HL-60 (cell line): ENCODE measurements at regions not wholly inside any gene's neighbourhood (a gene's known extent, or its start where the extent isn't known, plus 50 kb on each side); places are given as distances from the start of the nearest gene placed in this dataset.

ENCODE experiments used
- DNase-seq, 2 experiments: peaks; one replicate each; pipeline ENCODE4 v3.0.0-alpha.2; 2010 to 2020; ENCODE audit warnings: low read depth in 1 of 2, low spot score in 1 of 2
- H3K27ac ChIP-seq: fragments of 250-450 bp; sonication (Bioruptor Pico); replicated peaks from 2 replicates; pipeline ENCODE4 v1.5.1; 2020; ENCODE audit warnings: mild to moderate bottlenecking, moderate library complexity
- H3K27me3 ChIP-seq: fragments of 250-450 bp; sonication (Bioruptor Pico); 2 replicates; pipeline ENCODE4 v1.5.1; 2021; ENCODE audit warnings: mild to moderate bottlenecking, moderate library complexity; ENCODE audit not compliant: insufficient read depth, poor library complexity, severe bottlenecking
- H3K4me3 ChIP-seq: replicated peaks from 2 replicates; pipeline ENCODE4 v1.5.1; 2011; ENCODE audit warnings: mild to moderate bottlenecking, control low read depth, low read length; ENCODE audit not compliant: insufficient read depth
- GABPA ChIP-seq: IDR thresholded peaks from 2 replicates; pipeline ENCODE4 v1.6.1; 2012; ENCODE audit warnings: low read depth
- POLR2AphosphoS5 ChIP-seq: IDR thresholded peaks from 2 replicates; pipeline ENCODE4 v1.6.1; 2012; ENCODE audit warnings: low read depth
- SPI1 ChIP-seq: IDR thresholded peaks from 2 replicates; pipeline ENCODE4 v1.6.1; 2012; ENCODE audit warnings: low read depth, mild to moderate bottlenecking, borderline replicate concordance
- TF ChIP-seq, protein P1 (sequence below): IDR thresholded peaks from one replicate; pipeline ENCODE4 v1.5.1; 2011; ENCODE audit warnings: low read length, control low read depth, inconsistent platforms; ENCODE audit not compliant: insufficient read depth
- TF ChIP-seq, protein P2 (sequence below): IDR thresholded peaks from 2 replicates; pipeline ENCODE4 v1.6.1; 2012; ENCODE audit warnings: low read depth; ENCODE audit not compliant: insufficient replicate concordance

DNA sequence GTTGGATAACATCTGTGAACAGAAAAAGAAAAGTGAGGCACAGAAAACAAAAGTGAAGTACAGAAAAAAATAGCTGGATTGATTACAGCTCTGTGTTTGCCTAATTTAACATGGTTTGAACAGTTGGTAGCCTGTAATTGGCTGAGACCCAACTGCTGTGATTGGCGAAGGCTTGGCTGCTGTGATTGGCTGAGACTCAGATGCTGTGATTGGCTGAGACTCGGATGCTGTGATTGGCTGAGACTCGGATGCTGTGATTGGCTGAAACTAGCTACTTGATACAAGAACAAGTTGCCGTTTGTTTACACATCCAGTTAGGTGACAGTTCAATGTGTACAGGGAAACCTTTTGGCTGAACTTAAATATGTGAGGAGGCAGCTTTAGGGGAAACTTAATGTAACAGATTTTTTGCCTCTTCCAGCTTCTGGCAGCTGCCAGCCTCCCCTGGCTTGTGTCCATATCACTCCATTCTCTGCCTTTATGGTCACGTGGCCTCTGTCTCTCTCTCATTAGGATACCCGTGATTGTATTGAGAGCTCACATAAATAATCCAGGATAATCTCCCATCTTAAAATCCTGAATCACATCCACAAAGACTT, 223.4 kb upstream of the FOXA2 start:
- peaks cover 3% of the 10 kb centered on the region for H3K27me3 ChIP-seq
- H3K27ac ChIP-seq = no peak overlapping the region
- DNase-seq = no peak
- no peak overlapping the region for H3K4me3 ChIP-seq
- no peak for TF ChIP-seq POLR2AphosphoS5
- TF ChIP-seq, protein P1, sequence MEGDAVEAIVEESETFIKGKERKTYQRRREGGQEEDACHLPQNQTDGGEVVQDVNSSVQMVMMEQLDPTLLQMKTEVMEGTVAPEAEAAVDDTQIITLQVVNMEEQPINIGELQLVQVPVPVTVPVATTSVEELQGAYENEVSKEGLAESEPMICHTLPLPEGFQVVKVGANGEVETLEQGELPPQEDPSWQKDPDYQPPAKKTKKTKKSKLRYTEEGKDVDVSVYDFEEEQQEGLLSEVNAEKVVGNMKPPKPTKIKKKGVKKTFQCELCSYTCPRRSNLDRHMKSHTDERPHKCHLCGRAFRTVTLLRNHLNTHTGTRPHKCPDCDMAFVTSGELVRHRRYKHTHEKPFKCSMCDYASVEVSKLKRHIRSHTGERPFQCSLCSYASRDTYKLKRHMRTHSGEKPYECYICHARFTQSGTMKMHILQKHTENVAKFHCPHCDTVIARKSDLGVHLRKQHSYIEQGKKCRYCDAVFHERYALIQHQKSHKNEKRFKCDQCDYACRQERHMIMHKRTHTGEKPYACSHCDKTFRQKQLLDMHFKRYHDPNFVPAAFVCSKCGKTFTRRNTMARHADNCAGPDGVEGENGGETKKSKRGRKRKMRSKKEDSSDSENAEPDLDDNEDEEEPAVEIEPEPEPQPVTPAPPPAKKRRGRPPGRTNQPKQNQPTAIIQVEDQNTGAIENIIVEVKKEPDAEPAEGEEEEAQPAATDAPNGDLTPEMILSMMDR = no peak
- TF ChIP-seq SPI1 = no peak
- TF ChIP-seq, protein P2, sequence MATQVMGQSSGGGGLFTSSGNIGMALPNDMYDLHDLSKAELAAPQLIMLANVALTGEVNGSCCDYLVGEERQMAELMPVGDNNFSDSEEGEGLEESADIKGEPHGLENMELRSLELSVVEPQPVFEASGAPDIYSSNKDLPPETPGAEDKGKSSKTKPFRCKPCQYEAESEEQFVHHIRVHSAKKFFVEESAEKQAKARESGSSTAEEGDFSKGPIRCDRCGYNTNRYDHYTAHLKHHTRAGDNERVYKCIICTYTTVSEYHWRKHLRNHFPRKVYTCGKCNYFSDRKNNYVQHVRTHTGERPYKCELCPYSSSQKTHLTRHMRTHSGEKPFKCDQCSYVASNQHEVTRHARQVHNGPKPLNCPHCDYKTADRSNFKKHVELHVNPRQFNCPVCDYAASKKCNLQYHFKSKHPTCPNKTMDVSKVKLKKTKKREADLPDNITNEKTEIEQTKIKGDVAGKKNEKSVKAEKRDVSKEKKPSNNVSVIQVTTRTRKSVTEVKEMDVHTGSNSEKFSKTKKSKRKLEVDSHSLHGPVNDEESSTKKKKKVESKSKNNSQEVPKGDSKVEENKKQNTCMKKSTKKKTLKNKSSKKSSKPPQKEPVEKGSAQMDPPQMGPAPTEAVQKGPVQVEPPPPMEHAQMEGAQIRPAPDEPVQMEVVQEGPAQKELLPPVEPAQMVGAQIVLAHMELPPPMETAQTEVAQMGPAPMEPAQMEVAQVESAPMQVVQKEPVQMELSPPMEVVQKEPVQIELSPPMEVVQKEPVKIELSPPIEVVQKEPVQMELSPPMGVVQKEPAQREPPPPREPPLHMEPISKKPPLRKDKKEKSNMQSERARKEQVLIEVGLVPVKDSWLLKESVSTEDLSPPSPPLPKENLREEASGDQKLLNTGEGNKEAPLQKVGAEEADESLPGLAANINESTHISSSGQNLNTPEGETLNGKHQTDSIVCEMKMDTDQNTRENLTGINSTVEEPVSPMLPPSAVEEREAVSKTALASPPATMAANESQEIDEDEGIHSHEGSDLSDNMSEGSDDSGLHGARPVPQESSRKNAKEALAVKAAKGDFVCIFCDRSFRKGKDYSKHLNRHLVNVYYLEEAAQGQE = no peak
- no peak for TF ChIP-seq GABPA

DNA sequence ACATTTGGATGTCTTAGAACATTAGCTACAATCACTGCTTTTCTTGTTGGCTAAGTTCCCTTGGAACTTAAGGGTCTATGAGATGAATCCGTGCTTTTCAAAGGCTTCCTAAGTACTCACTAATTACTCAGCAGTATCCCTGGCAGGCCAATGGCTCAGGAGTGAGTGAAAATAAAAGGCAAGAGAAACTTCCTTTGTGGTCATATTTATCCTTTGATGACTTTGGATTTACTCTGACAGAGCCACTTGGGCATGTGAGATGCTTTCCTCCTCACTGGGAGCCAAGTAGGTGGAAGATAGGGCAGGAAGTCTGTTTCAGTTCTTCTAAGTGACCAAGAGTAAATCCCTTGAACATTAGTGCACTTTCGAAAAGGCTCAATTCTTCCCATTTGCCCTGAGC, 224.3 kb upstream of the FOXA2 start:
- H3K27ac ChIP-seq = no peak overlapping the region
- TF ChIP-seq SPI1 (no peak), GABPA (no peak), POLR2AphosphoS5 (no peak)
- TF ChIP-seq, protein P2 = no peak
- TF ChIP-seq, protein P1 = no peak
- no peak overlapping the region for H3K4me3 ChIP-seq
- no peak for DNase-seq
- H3K27me3 ChIP-seq = peaks cover 4% of the 10 kb centered on the region

DNA sequence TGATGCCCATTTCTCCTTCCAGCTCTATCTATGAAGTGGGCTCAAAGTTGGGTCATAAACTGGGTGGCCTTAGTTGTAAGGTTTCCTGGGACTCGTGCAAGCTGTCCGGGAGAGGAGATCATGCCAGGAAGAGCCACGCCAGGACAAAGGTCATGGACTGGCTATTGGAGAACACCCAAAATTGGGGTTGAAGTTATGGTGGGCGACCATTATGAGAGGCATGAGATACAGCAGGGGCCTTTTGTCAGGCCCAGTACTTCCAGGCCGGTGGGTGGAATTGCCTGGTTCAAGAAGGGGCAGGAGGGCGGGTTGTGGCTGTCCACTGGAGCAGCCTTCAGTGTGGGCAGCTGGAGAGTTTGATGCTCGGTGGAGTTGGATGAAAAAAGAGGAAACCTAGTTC, 225.1 kb upstream of the SSTR4 start:
- H3K27ac ChIP-seq = no peak overlapping the region
- TF ChIP-seq, protein P2 = no peak
- TF ChIP-seq SPI1 = no peak
- no peak for TF ChIP-seq POLR2AphosphoS5
- no peak for TF ChIP-seq GABPA
- TF ChIP-seq, protein P1 = no peak
- H3K4me3 ChIP-seq = no peak overlapping the region
- peaks cover 8% of the 10 kb centered on the region for H3K27me3 ChIP-seq
- no peak for DNase-seq
